HG02623 (cell line): ENCODE measurements at regions not wholly inside any gene's neighbourhood (a gene's known extent, or its start where the extent isn't known, plus 50 kb on each side); places are given as distances from the start of the nearest gene placed in this dataset.

Source experiments
- ATAC-seq: cut with Tn5 transposase; IDR thresholded peaks from one replicate; pipeline ENCODE4 v1.9.1; 2021; ENCODE audit warnings: moderate library complexity; ENCODE audit not compliant: unreplicated experiment

- ATAC-seq, result no peak
These were observed 249.4 kb upstream of the SOX11 start for GRCh38 chr2:5442736-5443135.

DNA sequence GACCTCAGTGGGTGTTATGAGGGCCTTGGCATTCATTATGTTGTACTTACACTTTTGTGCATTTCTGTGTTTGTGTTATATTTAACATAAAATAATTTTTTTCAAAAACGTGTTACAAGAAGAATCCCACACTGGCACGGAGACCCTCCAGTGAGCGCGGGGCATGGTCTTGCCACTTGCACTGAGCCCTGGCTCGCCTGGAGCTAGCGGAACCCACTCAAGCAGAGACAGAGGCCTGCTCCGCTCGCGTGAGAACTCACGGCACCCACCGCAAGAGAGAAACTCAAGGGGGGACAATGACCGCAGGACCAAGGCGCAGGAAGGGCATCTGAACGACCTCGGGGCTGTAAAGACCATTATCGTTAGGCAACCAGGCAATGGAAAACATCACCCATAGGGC, 248.0 kb upstream of the SOX11 start:
- ATAC-seq, result no peak

- no peak for ATAC-seq
These were observed 247.3 kb upstream of the SOX11 start for GRCh38 chr2:5444854-5445253.

GRCh38 chr2:5449867-5450266, 242.3 kb upstream of the SOX11 start:
- ATAC-seq, result no peak

DNA sequence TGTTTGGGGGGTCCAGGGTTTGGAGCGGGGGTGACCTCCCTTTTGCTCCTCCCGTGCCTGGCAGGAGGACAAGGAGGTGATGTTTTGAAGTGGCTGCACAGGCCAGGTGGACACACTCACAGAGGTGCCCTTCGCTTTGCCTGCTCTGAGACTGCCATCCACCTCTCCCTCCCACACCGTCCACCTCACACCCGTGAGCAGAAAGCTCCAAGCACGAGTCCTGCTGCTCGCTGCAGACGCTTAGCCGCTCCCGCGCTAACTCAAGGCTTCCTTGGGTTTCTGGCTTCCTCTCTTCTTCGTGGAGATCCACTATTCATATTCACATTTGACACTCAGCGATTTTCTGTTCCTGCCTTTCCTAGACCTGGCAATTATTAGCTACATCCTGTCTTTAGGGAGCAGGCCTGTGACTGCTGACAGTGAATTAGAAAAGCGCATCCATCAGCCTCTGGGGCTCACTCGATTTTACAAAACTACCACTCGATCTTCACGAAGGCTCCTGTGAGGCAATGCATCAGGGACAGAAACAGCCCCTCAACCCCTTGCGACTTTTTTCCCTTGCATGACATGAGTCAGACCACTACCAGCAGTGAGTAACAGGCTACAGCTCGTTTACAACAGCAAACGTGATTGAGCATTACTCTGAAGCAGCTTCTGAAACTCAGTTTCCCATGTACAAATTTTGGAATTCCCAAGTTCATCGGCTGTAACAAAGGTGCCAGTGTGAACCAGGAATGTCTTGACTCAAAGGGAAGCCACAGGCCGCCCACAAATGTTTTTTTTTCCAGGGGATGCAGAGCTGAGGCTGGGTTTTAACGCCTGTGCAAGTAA, 238.7 kb upstream of the SOX11 start:
- no peak for ATAC-seq

- ATAC-seq, result no peak
These were observed 238.2 kb upstream of the SOX11 start for GRCh38 chr2:5454051-5454390.

GRCh38 chr2:5459041-5459440, 233.1 kb upstream of the SOX11 start:
- ATAC-seq, result no peak

GRCh38 chr2:5464657-5465056, 227.5 kb upstream of the SOX11 start:
- no peak for ATAC-seq

DNA sequence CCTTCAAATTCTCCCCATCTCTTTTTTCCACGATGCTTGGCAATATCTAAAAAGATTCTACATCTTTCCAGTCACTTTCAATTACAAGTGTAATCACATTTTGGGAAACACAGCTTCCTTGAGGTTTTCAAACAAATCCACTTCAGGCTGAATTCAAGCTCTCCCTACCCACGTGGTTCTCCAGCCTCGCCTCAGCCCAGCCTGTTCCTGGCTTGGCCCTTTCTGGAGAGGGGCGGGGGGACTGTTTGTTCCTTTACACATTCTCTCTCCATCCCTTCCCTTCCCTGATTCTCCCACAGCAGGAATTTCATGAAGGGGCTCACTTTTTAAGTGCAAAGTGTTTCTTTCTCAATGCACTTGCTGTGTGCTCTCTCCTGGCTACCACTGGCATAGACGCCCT, 226.3 kb upstream of the SOX11 start:
- no peak for ATAC-seq

DNA sequence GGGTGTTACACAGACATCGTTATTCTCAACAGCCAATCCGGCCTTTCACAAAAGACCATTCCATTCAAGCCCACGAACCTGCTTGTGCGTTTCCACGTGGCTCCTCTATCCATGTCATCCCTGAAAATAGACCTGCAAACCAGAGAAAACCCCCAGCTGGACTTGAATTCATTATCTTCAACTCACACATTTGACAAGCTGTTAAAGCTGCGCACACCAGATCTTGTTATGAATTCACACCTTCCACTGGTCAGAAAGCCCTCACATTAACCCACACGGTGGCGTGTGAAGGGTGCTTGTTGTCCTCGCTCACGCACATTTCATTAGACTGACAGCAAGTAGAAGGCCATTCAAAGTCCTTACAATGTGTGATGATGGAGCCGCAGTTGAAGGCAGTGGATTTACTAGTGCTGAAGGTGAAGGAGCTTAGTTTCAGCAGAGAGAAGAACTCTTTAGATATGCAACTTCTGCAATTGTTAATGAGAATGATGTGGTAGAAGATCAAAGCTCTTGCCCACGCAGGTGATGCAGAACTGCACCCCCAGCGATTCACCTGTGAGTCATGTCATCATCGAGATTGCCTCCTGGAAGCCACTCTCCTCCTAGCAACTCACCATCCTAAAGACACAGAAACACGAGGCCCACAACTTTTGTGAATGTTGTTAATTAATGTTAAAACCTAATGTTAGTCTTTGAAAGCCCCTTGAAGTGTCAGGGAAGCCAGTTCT, 224.8 kb upstream of the SOX11 start:
- no peak for ATAC-seq

- no peak for ATAC-seq
These were observed 219.5 kb upstream of the SOX11 start for GRCh38 chr2:5472673-5473072.

- ATAC-seq, result no peak
These were observed 218.5 kb upstream of the SOX11 start for GRCh38 chr2:5473635-5474034.

- ATAC-seq, result no peak
These were observed 217.5 kb upstream of the SOX11 start for GRCh38 chr2:5474716-5475115.

DNA sequence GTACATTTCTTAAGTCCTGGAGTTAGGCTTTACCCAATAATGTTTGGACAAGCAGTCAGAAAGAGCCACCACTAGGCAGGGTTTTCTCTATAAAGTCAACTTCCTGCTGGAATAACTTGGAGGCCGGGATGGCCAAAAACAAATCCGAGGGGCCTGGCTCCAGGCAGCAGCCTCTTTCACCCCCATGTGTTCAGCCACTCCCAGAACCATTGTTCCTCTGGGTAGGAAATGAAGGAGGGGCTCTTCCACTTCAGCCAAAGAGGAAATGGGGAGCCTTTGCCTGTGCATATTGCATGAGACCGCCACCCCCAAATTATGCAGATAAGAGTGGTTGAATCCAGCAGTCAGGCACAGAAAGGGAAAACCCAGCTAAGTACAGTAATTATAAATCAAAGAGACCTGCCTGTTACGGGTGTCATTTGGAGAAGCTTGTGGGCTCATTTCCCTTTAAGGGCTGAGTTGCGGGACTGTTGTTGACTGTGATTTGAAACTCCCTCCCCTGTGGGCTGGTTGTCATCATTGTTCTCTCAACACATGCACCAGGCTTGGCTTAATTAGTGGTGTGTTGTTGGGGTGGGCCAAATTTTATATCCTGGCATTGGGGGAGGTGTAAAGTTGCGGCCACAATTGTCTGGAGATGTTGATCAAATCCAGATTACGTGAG, 212.8 kb upstream of the SOX11 start:
- no peak for ATAC-seq

DNA sequence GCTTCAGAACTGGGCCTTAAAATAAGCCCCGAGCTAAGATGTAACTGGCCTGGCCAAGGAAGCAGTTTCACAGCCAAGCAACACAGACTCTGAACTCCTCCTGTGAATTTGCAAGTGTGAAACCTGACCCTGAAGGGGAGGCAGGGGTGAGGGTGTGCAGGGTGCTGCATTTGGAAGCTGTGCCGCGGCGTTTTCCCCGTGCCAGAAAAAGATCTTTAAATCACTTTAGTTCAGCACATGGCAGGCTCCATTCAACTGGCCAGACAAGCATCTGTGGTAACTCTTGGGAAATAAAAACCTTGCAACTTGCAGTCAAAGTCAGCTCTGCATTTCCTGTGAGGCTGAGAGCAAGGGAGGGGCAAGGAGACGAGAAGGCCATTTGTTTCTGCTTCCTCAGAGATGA, 209.3 kb upstream of the SOX11 start:
- no peak for ATAC-seq

GRCh38 chr2:5484868-5485267, 207.3 kb upstream of the SOX11 start:
- ATAC-seq, result no peak

DNA sequence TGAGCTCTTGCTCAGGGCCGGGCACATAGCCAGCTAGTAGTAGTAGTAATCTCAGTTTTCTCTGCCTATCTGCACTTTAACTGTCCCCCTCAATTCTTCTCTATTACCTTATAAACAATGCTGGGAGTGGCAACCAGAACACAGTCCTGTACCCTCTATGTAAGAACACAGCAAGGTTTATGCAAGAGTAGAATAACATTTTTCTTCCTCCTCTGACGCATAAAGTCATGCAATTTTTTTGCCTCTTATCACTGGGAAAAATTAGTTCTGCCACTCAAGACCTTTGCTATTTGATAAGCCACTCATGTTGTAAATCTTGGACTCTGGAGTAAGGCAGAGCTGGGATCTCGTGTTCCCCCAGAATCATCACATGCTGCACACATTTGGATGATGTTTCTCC, 200.7 kb upstream of the SOX11 start:
- no peak for ATAC-seq

- no peak for ATAC-seq
These were observed 198.9 kb upstream of the SOX11 start for GRCh38 chr2:5493256-5493655.

DNA sequence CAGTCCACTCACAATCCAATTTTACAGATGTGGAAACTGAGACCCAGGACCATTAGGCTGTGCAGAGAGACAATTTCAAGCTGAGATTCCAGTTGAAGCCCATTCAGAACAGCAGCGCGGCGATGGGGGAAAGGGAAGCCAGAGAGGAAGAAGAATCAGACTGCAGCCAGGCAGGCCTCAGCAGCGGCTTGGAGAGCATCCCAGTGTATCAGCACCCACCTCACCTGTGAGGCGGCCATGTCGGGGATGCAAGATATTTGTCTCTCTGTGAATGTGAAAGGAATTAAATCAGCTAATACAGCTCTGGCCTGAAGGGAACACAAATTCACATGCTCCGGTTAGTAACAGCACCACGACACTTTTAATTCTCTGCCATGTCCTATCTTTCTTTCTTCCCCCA, 198.0 kb upstream of the SOX11 start:
- no peak for ATAC-seq

DNA sequence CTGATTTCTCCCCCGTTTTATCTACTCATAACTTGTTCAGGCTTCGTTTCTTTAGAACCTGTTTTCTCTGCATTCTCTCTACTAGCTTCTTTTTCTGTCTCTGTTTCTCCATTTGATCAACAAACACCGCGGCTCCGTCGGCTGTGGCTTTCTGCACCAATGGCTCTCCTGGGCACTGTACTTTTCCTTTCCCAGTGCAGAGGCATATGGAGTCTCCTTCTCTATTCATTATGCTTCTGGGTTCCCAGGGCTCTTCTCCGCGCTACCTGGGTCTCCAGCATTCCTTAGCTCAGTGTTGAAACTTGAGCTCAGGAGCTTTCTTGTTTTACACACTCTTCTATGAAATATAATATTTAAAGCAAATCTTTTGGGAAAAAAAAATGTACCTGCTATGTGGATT, 196.6 kb upstream of the SOX11 start:
- ATAC-seq, result no peak

- no peak for ATAC-seq
These were observed 194.3 kb upstream of the SOX11 start for GRCh38 chr2:5497874-5498273.

DNA sequence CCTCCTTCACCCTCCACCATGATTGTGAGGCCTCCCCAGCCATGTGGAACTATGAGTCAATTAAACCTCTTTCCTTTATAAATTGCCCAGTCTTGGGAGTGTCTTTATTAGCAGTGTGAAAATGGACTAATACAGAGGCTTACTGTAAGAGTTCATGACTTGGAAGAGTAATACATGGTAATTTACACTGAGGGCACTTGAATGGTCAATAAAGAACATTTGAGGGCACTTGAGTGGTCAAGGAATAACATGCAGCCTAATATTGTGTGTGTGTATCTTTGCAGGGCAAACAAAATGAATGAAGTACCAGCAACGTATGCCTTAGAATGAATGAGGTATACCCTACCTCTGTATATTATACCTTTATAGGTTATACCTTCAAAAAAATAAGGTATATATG, 190.4 kb upstream of the SOX11 start:
- no peak for ATAC-seq
